HG02571 (cell line): ENCODE measurements at regions not wholly inside any gene's neighbourhood (a gene's known extent, or its start where the extent isn't known, plus 50 kb on each side); places are given as distances from the start of the nearest gene placed in this dataset.

Experiments used
- ATAC-seq: cut with Tn5 transposase; IDR thresholded peaks from one replicate; pipeline ENCODE4 v1.9.1; 2021; ENCODE audit warnings: mild to moderate bottlenecking, moderate library complexity; ENCODE audit not compliant: unreplicated experiment

GRCh38 chr2:180743401-180743800, 237.0 kb upstream of the UBE2E3 start:
- ATAC-seq = no peak

GRCh38 chr2:180742801-180743200, 237.6 kb upstream of the UBE2E3 start:
- no peak for ATAC-seq

GRCh38 chr2:180739070-180739469, 241.3 kb upstream of the UBE2E3 start:
- ATAC-seq = no peak

- no peak for ATAC-seq
These were observed 244.6 kb upstream of the UBE2E3 start for GRCh38 chr2:180735799-180736198.

GRCh38 chr2:180734382-180734781, 246.0 kb upstream of the UBE2E3 start:
- ATAC-seq = no peak

GRCh38 chr2:180733330-180733729, 247.1 kb upstream of the UBE2E3 start:
- ATAC-seq = no peak

DNA sequence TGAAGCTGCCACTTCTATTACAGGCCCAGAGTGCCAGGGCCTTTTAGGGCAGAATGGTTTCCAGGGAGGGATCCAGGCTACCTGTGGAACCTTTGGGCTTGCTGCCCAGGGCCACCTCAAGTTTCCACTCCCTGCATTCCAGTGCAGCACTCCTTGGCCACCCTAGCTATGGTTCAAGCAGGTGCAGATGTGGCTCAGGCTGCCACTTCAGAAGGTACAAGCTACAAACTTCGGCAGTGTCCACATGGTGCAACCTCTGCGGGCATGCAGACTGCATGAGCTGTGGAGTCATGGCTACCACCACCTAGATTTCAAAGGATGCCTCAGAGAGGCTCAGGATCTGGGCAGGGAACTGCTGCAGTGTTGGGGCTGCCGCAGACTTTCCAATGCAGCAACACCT, 248.1 kb upstream of the UBE2E3 start:
- no peak for ATAC-seq

DNA sequence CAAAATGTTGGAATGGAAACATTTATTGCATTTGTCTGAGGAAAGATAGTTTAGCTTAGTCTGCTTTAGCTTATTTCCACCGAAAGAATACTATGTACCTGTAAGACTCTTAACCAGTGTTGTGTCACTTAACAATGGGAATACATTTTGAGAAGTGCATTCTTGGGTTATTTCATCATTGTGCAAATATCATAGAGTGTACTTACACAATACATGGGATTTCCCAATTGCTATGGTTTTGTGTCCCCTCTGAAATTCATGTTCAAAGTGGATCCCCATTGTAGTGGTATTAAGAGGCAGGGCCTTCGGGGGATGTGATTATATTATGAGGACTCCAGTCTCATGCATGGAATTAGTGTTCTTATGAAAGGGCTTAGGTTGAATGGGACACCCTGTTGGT, 249.4 kb upstream of the UBE2E3 start:
- ATAC-seq = no peak

GRCh38 chr2:180728928-180729559, 251.4 kb upstream of the UBE2E3 start:
- ATAC-seq = no peak

DNA sequence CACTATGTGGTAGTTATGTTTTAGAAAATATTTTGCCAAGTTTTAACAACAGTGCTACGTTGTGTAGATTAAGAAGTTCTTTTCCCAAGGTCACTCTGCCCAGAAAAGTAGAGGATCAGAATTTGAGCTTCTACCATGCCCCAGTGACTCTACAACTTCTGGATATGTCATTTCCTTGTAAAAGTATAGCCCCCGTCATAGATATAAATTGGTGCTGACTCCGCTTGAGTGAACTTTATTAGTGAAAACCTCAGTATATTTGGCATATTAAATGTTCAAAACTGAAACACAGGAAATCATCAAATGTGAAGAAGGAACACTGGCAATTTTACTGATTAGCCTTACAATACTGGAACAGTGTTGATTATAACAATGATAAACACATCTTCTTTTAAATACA, 256.7 kb upstream of the UBE2E3 start:
- no peak for ATAC-seq

DNA sequence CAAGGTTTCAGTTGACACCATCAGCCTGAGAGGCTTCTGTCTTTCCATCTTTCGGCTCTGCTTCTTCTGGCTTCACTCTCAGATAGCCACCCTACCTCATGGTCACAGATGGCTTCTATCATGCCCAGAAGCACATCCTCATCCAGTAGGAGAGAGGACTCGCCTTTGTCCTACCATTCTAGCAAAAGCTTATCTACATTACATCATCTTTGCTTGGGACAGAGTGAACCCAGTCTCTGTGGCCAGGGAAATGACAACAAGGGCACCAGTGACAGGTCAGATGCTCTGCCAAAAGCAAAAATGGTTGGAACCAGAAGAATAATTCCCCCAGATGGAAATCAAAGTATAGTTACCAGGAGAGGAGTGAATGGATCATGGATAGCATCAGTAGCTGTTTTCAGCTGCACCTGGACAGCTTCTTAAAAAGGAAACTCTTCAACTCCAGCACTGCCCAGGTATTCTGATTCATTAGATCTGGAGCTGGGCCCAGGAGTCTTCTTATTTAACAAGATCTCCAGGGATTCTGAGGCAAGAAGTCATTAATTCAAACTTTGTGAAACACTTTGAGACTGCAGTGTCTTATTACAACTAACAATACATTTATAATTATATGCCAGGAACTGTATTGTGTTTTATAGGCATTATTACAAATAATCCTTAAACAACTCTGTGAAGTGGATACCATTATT, 257.7 kb upstream of the UBE2E3 start:
- no peak for ATAC-seq

DNA sequence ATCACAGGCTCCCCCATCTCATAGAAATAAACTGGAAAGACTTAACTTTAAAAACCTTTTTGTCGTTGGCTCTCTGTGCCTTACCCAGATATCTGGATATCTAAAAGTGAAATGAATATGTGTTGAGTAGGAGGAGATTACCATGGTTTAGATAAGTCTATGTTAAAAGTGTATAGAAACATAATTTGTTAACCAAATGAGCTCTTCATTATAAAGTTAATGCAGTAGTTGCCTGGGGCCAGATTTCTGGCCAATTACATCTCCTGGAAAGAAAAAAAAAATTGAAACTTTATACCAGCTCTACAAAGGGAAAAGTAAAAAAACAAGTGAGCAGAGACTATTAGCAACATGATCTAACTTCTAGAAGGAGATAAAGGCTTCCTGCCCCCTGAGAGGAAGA, 259.6 kb upstream of the UBE2E3 start:
- ATAC-seq = no peak

DNA sequence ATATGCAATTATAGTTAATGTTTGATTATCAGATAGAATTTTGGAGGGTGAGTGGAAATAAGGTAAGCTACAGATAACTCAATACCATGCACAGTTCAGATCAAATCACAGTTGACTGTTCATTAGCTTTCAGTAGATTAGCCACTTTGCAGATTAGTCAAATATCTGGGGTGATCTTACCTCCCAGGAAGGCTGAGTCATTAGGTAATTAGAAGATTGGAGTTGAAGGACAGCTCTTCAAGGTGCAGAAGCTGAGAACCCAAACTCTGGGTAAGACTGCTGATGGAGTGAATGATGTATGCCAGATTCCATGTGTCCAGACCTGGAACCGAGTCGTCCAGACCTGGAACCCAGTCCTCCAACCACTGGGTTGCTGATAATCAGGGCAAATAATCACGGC, 262.8 kb upstream of the UBE2E3 start:
- ATAC-seq = no peak

- ATAC-seq = no peak
These were observed 263.9 kb upstream of the UBE2E3 start for GRCh38 chr2:180716186-180717180.

GRCh38 chr2:180715044-180715443, 265.4 kb upstream of the UBE2E3 start:
- ATAC-seq = no peak

- no peak for ATAC-seq
These were observed 270.8 kb upstream of the UBE2E3 start for GRCh38 chr2:180709392-180710145.

- no peak for ATAC-seq
These were observed 272.6 kb upstream of the UBE2E3 start for GRCh38 chr2:180707884-180708205.

DNA sequence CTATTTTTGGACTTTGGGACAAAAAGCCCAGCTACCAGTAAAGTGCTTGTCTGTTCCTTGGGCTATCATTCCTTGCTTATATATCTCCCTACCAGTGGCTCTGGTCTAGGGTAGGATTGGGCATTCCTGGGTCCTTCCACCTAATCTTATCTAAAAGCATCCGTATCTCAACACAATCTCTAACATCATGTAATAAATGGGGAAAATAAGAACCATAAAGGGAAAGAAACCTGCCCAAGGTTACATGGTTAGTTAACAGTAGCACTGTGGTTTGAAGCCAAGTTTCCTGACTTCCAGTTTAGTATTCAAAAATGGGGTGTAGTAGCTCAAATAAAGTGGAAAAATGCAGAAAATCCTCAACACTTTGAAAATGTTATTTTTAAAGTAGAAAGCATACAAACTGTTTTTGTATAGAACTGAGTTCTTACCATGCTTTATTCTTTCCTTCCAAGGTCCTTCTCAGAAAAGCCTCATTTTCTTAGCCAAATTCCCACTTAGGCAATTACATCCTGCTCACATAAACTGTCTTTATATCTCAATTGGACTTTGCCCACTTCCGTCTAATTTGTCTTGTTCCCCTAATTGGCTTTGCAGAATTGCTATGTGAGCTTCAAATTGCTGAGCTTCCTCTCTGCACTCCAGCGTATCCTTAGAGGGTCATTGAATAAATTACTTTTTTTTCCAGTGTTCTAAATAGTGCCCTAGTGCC, 273.1 kb upstream of the UBE2E3 start:
- no peak for ATAC-seq

DNA sequence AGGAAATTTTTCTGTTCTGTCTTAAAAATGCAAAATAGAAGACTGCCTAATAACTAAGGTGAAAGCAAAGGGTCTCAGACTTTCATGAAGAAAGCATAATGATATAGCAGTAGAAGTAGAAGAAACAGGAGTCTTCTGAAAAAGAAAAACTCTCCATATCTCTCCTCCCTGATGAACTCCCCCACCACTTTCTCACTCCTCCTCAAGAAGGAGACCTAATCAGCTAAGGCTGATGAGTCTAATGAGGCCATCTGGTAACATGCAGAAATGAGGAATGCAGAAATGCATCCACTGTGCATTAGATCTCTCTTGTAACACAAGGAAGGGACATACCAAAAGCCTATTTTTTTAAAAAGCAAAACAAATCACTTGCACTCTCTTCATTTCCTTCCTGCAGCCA, 273.7 kb upstream of the UBE2E3 start:
- ATAC-seq = no peak

DNA sequence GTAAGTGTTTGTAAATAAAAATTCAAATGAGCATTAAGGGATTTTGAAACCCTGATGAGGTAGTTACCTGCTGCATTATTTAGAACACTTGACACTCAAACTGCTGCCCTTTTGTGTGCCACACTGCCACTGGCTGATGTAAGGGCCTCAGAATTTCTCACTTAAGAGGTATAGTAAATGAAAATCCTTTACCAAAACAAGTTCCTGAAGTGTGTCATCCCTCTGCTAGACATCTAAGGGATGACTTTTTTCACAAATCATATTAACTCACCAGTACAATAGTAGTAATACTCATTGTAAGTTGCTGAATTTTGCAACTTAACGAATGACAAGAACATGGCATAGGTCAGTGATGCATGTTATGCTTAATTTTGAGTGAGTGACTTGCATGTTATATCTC, 274.9 kb upstream of the UBE2E3 start:
- no peak for ATAC-seq
